GM12878 (cell line): ENCODE measurements at regions not wholly inside any gene's neighbourhood (a gene's known extent, or its start where the extent isn't known, plus 50 kb on each side); places are given as distances from the start of the nearest gene placed in this dataset.

Experiments
- ATAC-seq: fragments of 200-7000 bp; cut with Tn5 transposase; 3 replicates; pipeline ENCODE4 v1.9.1; 2020; ENCODE audit warnings: mild to moderate bottlenecking, moderate library complexity
- BruUV-seq: library from RNA; stranded (reverse); fragments of 400-500 nt; replicated peaks from 2 replicates; lab custom pipeline; 2021; lab: Mats Ljungman, UMichigan
- CTCF ChIA-PET: fragments of 300-600 bp; sonication (Branson Sonifier 250); formaldehyde crosslinking; extraction: SDS; loops from one replicate; lab custom pipeline; 2021; ENCODE audit warnings: inconsistent platforms; lab: Yijun Ruan, JAX
- POLR2A ChIA-PET: fragments of 350-600 bp; formaldehyde crosslinking; extraction: SDS; loops from one replicate; lab custom pipeline; 2021; ENCODE audit warnings: inconsistent platforms; lab: Charles Lee
- RAD21 ChIA-PET: fragments of 300-600 bp; sonication (Branson Sonifier 250); formaldehyde crosslinking; loops from one replicate; lab custom pipeline; 2023; ENCODE audit warnings: antibody characterized with exemption; ENCODE audit not compliant: unreplicated experiment; lab: Charles Lee
- SMC1A ChIA-PET: fragments of 300-600 bp; sonication (Branson Sonifier 250); formaldehyde crosslinking; loops from one replicate; lab custom pipeline; 2023; ENCODE audit not compliant: unreplicated experiment, uncharacterized antibody; lab: Charles Lee
- DNase-seq: peaks from one replicate; pipeline ENCODE4 v3.0.0-alpha.2; 2011; ENCODE audit warnings: low read depth, low spot score
- FAIRE-seq: peaks from 3 replicates; lab custom pipeline; 2011; peaks lifted over from hg19 to GRCh38; lab: Jason Lieb, UNC
- H2AFZ ChIP-seq: 2 replicates; pipeline ENCODE4 v1.6.0; 2011; ENCODE audit warnings: low read depth, low read length, control low read depth; ENCODE audit not compliant: control insufficient read depth
- H3K27ac ChIP-seq: 2 replicates; pipeline ENCODE4 v1.5.1; 2011; ENCODE audit warnings: control low read depth; ENCODE audit not compliant: control insufficient read depth, insufficient read depth
- H3K27me3 ChIP-seq, 2 experiments: replicated peaks in 1 of 2; 2 replicates each; pipeline versions ENCODE4 v1.6.0 to v1.6.1; 2011; ENCODE audit warnings: low read length in 1 of 2; ENCODE audit not compliant: control insufficient read depth in 2 of 2, insufficient read depth in 2 of 2
- H3K36me3 ChIP-seq, 2 experiments: 2 replicates each; pipeline ENCODE4 v1.5.1; 2011; ENCODE audit warnings: low read length in 1 of 2; ENCODE audit not compliant: control insufficient read depth in 2 of 2, insufficient read depth in 2 of 2
- H3K4me1 ChIP-seq: 2 replicates; pipeline ENCODE4 v1.6.1; 2011; ENCODE audit warnings: mild to moderate bottlenecking, low read length, moderate library complexity, mixed read lengths; ENCODE audit not compliant: control insufficient read depth, insufficient read depth
- H3K4me2 ChIP-seq: 2 replicates; pipeline ENCODE4 v1.6.0; 2011; ENCODE audit warnings: control low read depth; ENCODE audit not compliant: control insufficient read depth, insufficient read depth
- H3K4me3 ChIP-seq: fragments of 200-600 bp; sonication (generic); 2 replicates; pipeline ENCODE4 v1.5.1; 2016
- H3K79me2 ChIP-seq: 2 replicates; pipeline ENCODE4 v1.6.0; 2011; ENCODE audit warnings: low read length; ENCODE audit not compliant: control insufficient read depth, insufficient read depth
- H3K9ac ChIP-seq: 2 replicates; pipeline ENCODE4 v1.8.0; 2011; ENCODE audit warnings: low read length, control low read depth, mixed read lengths; ENCODE audit not compliant: control insufficient read depth, insufficient read depth
- H3K9me3 ChIP-seq: replicated peaks from 3 replicates; pipeline ENCODE4 v1.5.1; 2011; ENCODE audit warnings: mild to moderate bottlenecking, low read length; ENCODE audit not compliant: control insufficient read depth, insufficient read depth
- H4K20me1 ChIP-seq: 2 replicates; pipeline ENCODE4 v1.6.0; 2011; ENCODE audit not compliant: control insufficient read depth, insufficient read depth
- BMI1 ChIP-seq: fragments of 450-650 bp; IDR thresholded peaks from 2 replicates; pipeline ENCODE4 v1.6.1; 2016; ENCODE audit warnings: mild to moderate bottlenecking, moderate library complexity, borderline replicate concordance
- CHD4 ChIP-seq: fragments of 200-600 bp; sonication (generic); IDR thresholded peaks from 2 replicates; pipeline ENCODE4 v1.6.1; 2016; ENCODE audit warnings: mild to moderate bottlenecking
- EGR1 ChIP-seq, 2 experiments: IDR thresholded peaks; 1 replicate in 1 of 2; 2 replicates in 1 of 2; pipeline ENCODE4 v1.6.1; 2011 to 2012; ENCODE audit warnings: low read depth in 2 of 2, low read length in 2 of 2, borderline replicate concordance in 1 of 2, mild to moderate bottlenecking in 1 of 2, moderate library complexity in 1 of 2
- ETV6 ChIP-seq, 2 experiments: fragments of 450-650 bp in 1 of 2; IDR thresholded peaks in 1 of 2; conservative IDR thresholded peaks in 1 of 2; 2 replicates each; pipeline ENCODE4 v1.6.1; 2014; ENCODE audit warnings: antibody characterized with exemption in 1 of 2, borderline replicate concordance in 1 of 2, low read depth in 1 of 2, mild to moderate bottlenecking in 1 of 2, moderate library complexity in 1 of 2
- HDAC2 ChIP-seq: fragments of 200-600 bp; sonication (generic); IDR thresholded peaks from 2 replicates; pipeline ENCODE4 v1.6.1; 2017
- HDGF ChIP-seq: fragments of 450-650 bp; IDR thresholded peaks from 2 replicates; pipeline ENCODE4 v1.6.1; 2016; ENCODE audit warnings: antibody characterized with exemption
- MEF2B ChIP-seq: fragments of 450-650 bp; IDR thresholded peaks from 2 replicates; pipeline ENCODE4 v1.6.1; 2018; ENCODE audit warnings: mild to moderate bottlenecking, moderate library complexity; ENCODE audit not compliant: partially characterized antibody, poor library complexity, severe bottlenecking
- SIX5 ChIP-seq: IDR thresholded peaks from 2 replicates; pipeline ENCODE4 v1.6.1; 2011; ENCODE audit warnings: mild to moderate bottlenecking, low read depth, low read length, moderate library complexity; ENCODE audit not compliant: severe bottlenecking
- SRF ChIP-seq, 2 experiments: IDR thresholded peaks; 2 replicates each; pipeline ENCODE4 v1.6.1; 2011; ENCODE audit warnings: low read depth in 2 of 2, low read length in 2 of 2, mild to moderate bottlenecking in 1 of 2, moderate library complexity in 1 of 2
- STAT1 ChIP-seq: fragments of 450-650 bp; conservative IDR thresholded peaks from 2 replicates; pipeline ENCODE4 v1.6.1; 2014; ENCODE audit warnings: antibody characterized with exemption, mild to moderate bottlenecking
- TCF7 ChIP-seq: IDR thresholded peaks from 2 replicates; pipeline ENCODE4 v1.6.1; 2014; ENCODE audit warnings: antibody characterized with exemption, borderline replicate concordance
- ZNF207 ChIP-seq: fragments of 450-650 bp; IDR thresholded peaks from 2 replicates; pipeline ENCODE4 v1.6.1; 2014; ENCODE audit warnings: antibody characterized with exemption, mild to moderate bottlenecking, borderline replicate concordance
- ZNF24 ChIP-seq: fragments of 450-650 bp; IDR thresholded peaks from 2 replicates; pipeline ENCODE4 v1.6.1; 2017; ENCODE audit warnings: antibody characterized with exemption, mild to moderate bottlenecking
- WGBS: methylation state at CpG from one replicate; pipeline ENCODE4 v1.1.6; 2016; ENCODE audit warnings: low lambda C conversion rate; ENCODE audit not compliant: insufficient replicate concordance, insufficient coverage; ENCODE audit errors: missing lambda C conversion rate; 5-methylcytosine and 5-hydroxymethylcytosine counted together
- in situ Hi-C: fragments of 300-500 bp; cut with MboI; formaldehyde crosslinking; loops from 9 replicates; pipeline ENCODE4 v1.14.3; 2018; ENCODE audit warnings: mixed read lengths
- intact Hi-C: fragments of 100-400 bp; cut with micrococcal nuclease; formaldehyde crosslinking; loops from one replicate; pipeline ENCODE4 v1.14.2; 2022; ENCODE audit not compliant: unreplicated experiment
- TF ChIP-seq, protein P1 (sequence below): IDR thresholded peaks from 2 replicates; pipeline ENCODE4 v1.6.1; 2011; ENCODE audit warnings: low read depth, mild to moderate bottlenecking, low read length, moderate library complexity, borderline replicate concordance; ENCODE audit errors: extremely low read depth
- TF ChIP-seq, protein P2 (sequence below): fragments of 450-650 bp; conservative IDR thresholded peaks from 2 replicates; pipeline ENCODE4 v1.6.1; 2017; ENCODE audit warnings: mild to moderate bottlenecking, moderate library complexity
- TF ChIP-seq, protein P3 (sequence below): IDR thresholded peaks from 2 replicates; pipeline ENCODE4 v1.6.1; 2011; ENCODE audit warnings: borderline replicate concordance, low read depth, mild to moderate bottlenecking, moderate library complexity, low read length; ENCODE audit not compliant: insufficient read depth, poor library complexity, severe bottlenecking
- TF ChIP-seq, protein P4 (sequence below): fragments of 150-350 bp; IDR thresholded peaks from 2 replicates; pipeline ENCODE4 v1.6.1; 2014; ENCODE audit warnings: mild to moderate bottlenecking, low read depth, low read length

DNA sequence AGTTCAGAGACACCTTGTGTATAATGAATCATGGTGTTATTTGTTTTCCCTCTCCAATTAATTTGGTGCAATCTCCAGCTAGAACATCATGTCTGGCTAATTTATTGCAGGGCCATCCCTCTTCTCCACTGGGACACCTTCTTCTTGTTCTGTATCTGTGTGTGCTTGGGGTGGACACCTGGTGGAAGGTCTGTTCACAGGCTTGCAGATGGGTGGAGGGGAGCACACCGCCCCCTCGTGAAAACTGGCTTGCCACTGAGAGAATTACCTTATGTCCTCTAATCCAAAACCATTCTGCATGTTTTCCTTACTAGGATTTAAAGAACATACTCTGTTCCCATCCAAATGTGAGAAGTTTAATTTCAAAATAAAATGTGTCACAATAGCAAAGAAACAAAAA is 1160.4 kb upstream of the ZEB2 start:
- no TSS peak for BruUV-seq
- no peaks in the 10 kb centered on the region for H3K9me3 ChIP-seq
- no peak overlapping the region for H3K4me2 ChIP-seq
- H3K4me3 ChIP-seq = no peak overlapping the region
- intact Hi-C loops (no loop called here), in situ Hi-C loops (no loop called here)
- DNase-seq (no peak), ATAC-seq (no peak), FAIRE-seq (no peak)
- no peaks in the 10 kb centered on the region for H3K79me2 ChIP-seq
- H3K4me1 ChIP-seq = no peaks in the 10 kb centered on the region
- ChIA-PET POLR2A (no interaction called here), RAD21 (no interaction called here), SMC1A (no interaction called here), CTCF (no interaction called here)
- no peaks in the 10 kb centered on the region for H3K36me3 ChIP-seq
- TF ChIP-seq MEF2B (no peak), SIX5 (no peak), BMI1 (no peak), HDGF (no peak), STAT1 (no peak), TCF7 (no peak), ZNF24 (no peak), CHD4 (no peak), HDAC2 (no peak), ETV6 (conservative IDR thresholded peaks at IDR 0.05 in 1 of 2, IDR thresholded peaks at IDR 0.05 in 1 of 2; ENCODE audit: borderline replicate concordance in 1 of 2, low read depth in 1 of 2) (no peak), SRF (IDR thresholded peaks at IDR 0.05; ENCODE audit: low read depth in 2 of 2, low read length in 2 of 2) (no peak), EGR1 (IDR thresholded peaks at IDR 0.05; ENCODE audit: borderline replicate concordance in 1 of 2, low read depth in 2 of 2, low read length in 2 of 2) (no peak), ZNF207 (no peak)
- TF ChIP-seq, protein P1, sequence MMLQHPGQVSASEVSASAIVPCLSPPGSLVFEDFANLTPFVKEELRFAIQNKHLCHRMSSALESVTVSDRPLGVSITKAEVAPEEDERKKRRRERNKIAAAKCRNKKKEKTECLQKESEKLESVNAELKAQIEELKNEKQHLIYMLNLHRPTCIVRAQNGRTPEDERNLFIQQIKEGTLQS = no peak
- TF ChIP-seq, protein P2, sequence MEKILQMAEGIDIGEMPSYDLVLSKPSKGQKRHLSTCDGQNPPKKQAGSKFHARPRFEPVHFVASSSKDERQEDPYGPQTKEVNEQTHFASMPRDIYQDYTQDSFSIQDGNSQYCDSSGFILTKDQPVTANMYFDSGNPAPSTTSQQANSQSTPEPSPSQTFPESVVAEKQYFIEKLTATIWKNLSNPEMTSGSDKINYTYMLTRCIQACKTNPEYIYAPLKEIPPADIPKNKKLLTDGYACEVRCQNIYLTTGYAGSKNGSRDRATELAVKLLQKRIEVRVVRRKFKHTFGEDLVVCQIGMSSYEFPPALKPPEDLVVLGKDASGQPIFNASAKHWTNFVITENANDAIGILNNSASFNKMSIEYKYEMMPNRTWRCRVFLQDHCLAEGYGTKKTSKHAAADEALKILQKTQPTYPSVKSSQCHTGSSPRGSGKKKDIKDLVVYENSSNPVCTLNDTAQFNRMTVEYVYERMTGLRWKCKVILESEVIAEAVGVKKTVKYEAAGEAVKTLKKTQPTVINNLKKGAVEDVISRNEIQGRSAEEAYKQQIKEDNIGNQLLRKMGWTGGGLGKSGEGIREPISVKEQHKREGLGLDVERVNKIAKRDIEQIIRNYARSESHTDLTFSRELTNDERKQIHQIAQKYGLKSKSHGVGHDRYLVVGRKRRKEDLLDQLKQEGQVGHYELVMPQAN = no peak
- TF ChIP-seq, protein P3, sequence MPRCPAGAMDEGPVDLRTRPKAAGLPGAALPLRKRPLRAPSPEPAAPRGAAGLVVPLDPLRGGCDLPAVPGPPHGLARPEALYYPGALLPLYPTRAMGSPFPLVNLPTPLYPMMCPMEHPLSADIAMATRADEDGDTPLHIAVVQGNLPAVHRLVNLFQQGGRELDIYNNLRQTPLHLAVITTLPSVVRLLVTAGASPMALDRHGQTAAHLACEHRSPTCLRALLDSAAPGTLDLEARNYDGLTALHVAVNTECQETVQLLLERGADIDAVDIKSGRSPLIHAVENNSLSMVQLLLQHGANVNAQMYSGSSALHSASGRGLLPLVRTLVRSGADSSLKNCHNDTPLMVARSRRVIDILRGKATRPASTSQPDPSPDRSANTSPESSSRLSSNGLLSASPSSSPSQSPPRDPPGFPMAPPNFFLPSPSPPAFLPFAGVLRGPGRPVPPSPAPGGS = no peak
- TF ChIP-seq, protein P4, sequence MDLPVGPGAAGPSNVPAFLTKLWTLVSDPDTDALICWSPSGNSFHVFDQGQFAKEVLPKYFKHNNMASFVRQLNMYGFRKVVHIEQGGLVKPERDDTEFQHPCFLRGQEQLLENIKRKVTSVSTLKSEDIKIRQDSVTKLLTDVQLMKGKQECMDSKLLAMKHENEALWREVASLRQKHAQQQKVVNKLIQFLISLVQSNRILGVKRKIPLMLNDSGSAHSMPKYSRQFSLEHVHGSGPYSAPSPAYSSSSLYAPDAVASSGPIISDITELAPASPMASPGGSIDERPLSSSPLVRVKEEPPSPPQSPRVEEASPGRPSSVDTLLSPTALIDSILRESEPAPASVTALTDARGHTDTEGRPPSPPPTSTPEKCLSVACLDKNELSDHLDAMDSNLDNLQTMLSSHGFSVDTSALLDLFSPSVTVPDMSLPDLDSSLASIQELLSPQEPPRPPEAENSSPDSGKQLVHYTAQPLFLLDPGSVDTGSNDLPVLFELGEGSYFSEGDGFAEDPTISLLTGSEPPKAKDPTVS = no peak
- 30% methylated on average over 2 of the region's 2 CpGs for WGBS
- H2AFZ ChIP-seq = no peak overlapping the region
- no peaks in the 10 kb centered on the region for H3K27me3 ChIP-seq
- no peaks in the 10 kb centered on the region for H4K20me1 ChIP-seq
- H3K9ac ChIP-seq = no peak overlapping the region
- no peak overlapping the region for H3K27ac ChIP-seq
